OCI-LY1 (cell line): ENCODE measurements at regions not wholly inside any gene's neighbourhood (a gene's known extent, or its start where the extent isn't known, plus 50 kb on each side); places are given as distances from the start of the nearest gene placed in this dataset.

ENCODE experiments used
- EZH2 ChIP-seq: fragments of 200-600 bp; sonication (generic), shearing (Covaris generic); IDR thresholded peaks from 2 replicates; pipeline ENCODE4 v1.8.0; 2017; ENCODE audit warnings: borderline replicate concordance, mixed run types, mild to moderate bottlenecking, antibody characterized with exemption, low read length, moderate library complexity, mixed read lengths
- TF ChIP-seq, protein P1 (sequence below): fragments of 200-600 bp; sonication (generic), shearing (Covaris generic); IDR thresholded peaks from 2 replicates; pipeline ENCODE4 v1.5.1; 2017; ENCODE audit warnings: mild to moderate bottlenecking, antibody characterized with exemption, low read length, moderate library complexity, mixed read lengths

DNA sequence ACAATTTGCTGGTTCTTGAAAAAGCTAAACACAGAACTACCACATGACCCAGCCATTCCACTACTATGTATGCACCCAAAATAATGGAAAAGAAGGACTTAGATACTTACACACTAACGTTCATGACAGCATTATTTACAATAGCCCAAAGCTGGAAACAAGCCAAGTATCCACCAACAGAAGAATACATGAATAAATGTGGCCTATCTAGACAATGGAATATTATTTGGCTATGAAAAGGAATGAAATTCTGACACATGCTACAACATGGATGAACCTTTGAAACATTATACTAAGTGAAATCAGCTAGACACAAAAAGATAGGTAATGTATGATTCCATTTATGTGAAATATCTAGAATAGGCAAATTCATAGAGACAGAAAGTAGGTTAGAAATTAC is 67.4 kb upstream of the EXOC4 start:
- TF ChIP-seq, protein P1, sequence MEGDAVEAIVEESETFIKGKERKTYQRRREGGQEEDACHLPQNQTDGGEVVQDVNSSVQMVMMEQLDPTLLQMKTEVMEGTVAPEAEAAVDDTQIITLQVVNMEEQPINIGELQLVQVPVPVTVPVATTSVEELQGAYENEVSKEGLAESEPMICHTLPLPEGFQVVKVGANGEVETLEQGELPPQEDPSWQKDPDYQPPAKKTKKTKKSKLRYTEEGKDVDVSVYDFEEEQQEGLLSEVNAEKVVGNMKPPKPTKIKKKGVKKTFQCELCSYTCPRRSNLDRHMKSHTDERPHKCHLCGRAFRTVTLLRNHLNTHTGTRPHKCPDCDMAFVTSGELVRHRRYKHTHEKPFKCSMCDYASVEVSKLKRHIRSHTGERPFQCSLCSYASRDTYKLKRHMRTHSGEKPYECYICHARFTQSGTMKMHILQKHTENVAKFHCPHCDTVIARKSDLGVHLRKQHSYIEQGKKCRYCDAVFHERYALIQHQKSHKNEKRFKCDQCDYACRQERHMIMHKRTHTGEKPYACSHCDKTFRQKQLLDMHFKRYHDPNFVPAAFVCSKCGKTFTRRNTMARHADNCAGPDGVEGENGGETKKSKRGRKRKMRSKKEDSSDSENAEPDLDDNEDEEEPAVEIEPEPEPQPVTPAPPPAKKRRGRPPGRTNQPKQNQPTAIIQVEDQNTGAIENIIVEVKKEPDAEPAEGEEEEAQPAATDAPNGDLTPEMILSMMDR = no peak
- no peak for TF ChIP-seq EZH2
